Suppressor macrophage treated with lipopolysaccharide for 1 hour (primary cell): ENCODE measurements at regions not wholly inside any gene's neighbourhood (a gene's known extent, or its start where the extent isn't known, plus 50 kb on each side); places are given as distances from the start of the nearest gene placed in this dataset.

ENCODE experiments used
- DNase-seq, 3 donors: peaks; one replicate each; pipeline ENCODE4 v3.0.0-alpha.2; 2020 to 2022

DNA sequence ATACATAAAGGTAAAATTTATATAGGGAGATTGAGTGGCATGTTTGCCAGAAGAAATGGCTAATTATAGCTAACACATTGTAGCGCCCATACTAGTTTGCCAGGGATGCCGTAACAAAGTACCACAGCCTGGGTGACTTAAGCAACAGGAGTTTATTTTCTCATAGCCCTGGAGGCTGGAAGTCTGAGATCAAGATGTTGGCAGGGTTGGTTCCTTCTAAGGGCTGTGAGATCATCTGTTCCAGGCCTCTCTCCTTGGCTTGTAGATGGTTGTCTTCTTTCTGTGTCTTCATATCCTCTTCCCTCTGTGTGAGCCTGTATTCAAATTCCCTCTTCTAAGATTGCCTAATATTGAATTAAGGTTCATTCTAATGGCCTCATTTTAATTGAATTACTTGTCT, 417.5 kb upstream of the OPRM1 start:
- DNase-seq = no peak

DNA sequence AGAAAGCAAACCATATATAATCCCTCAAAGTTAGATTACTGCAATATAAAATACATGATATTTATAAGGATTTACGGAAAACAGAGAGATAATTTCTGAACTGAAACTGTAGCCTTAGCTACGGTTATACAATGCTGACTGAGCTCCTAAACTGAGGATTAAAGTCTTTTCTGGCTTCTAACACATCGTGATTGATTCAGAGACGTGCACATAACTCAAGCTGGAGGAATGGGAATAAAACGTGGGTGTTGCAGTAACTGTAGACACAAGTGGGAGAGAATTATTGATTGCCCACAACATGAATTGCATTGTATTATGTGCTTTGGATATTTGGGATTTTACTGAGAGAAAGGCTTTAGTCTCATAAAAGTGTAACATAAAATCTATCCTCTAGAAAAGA, 418.0 kb upstream of the OPRM1 start:
- no peak for DNase-seq

DNA sequence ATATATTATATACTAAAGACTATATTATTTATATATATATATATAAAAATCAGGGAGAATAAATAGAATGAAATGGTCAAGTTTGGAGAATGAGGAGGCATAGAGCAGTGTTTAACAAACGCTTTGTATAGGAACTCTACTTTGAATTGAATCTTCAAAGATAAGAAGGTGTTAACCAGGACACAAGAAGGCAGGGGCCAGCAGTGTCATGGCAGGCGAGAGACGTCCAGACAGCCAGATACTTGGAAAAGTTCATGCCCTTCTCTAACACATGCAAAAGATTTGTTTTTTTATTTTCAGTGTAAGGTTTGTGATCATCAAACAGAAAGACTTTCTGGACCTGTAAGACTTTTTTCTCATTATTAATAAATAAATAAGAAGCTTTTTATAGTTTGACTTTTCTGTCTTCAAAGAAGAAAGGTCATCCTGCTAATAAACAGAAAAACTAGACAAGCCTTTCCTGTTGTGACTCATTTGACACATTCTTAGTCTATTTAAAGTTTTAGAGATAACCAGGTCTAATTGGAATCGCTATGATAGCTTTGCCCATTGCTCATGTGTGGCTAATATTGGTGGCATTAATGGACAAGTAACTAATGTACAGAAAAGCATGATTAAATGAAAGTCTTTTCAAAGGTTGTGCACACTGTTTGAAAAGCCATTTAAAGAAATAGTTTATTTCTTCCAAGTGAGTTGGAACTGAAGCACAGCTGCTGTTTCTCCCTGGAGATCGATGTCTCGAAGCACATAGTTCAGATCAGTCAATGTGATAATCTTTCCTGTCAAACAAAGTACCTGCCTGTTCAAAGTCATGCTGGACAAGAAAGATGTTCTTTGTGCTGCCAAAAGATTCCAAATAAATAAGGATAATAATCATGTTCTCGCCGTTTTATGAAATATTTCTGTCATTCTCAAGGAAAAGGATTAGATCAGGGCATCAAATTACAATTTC, 420.4 kb upstream of the OPRM1 start:
- DNase-seq = no peak

DNA sequence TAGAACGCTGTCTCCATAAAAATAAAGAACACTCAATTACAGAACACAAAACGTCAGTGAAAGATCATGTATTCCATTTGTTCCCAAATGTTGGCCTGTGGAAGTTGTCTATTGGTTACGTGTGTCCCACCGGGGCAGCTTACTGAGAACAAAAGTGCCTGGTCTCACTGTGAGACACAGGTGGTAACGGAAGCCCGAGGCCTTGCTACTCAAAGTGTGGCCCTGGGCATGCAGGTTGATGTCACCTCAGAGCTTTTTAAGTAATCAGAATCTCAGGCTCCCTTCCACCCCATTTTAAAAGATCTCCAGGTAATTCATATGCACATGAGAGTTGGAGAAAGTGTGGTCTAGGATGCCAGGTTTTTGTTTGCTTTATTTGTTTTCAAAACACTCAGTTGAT, 422.5 kb upstream of the OPRM1 start:
- DNase-seq = no peak

DNA sequence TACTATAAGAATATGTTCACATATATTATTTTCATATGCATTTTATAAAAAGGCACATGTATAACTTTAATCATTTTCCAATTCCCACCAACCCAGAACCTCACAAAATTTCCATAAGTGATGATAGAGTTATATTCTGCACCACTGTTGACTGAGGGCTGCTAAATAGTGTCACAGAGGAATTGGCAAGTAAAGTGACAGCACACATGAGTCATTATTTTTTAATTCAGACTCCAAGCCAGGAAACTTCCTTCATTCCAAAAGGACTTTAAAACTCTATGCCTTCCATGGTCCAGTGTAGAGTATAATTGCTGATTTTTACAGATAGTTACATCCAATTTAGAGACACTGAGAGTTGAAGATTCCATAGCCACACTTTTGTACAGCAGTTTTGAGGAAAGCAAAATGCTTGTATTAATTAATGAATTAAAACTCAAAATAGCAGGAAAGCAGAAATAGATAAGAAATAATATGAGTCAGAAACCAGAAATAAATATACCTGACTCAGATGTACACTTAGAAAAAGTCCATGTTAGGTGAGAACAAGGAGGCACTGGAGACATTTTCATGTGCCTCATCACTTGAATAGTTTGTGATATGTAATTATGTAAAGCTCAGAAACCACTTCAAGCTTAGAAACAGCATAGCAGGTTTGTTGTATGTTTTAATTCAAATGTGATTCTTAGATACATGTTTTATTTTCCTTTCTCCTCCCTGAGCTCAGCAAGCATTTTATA, 425.2 kb upstream of the OPRM1 start:
- DNase-seq = no peak

DNA sequence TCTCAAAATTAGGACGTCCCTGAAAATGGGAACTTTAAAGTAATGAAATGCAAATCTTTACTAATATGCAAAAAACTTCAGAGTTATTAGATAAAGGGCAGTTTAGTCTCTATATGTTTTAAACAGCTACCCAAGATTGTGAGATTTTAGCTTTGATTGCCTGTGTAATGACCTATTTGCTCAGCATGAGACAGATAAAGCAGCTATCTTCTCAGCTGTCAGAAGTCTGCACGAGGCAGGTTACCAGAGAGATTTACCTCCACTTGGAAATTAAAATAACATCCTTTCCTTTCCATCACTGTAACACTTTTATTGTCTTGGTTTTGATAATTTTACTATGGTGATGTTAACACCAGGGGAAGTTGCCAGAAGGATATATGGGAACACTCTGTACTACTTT, 436.6 kb upstream of the OPRM1 start:
- DNase-seq = no peak

DNA sequence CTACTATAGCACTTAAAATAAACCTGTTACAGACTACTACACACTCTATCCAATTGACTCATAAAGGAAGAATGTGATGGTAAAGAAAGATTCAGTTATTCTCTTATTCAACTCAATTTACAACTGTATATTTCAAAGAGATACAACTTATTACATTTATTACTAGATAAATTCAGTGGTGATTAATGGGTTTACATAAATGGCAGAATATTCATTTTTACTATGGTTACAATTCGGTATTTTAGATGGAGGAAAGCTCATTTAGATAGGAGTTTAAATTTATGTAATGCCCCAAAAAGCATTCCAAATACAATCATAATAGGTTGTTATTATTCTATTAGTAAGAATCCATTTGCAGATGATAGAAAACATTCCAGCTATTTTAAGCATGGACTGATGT, 439.1 kb upstream of the OPRM1 start:
- no peak for DNase-seq

DNA sequence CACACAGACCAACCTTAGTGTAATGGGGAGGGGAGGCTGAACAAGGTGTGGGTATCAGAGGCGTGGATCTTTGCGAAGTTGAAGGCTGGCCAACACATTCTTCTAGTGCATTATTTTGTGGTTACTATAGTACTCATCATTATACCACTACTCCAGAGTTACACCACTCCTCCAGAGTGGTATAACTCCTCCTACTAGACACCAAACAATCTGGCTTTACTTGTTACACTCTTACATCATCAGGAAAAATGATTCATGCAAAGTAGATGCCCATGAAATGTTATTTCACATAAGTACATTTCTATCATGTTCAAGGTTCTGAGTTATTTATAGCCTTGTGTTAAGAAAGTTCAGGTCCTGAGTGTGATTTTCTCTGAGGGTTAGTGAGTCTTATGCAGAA, 443.1 kb upstream of the OPRM1 start:
- no peak for DNase-seq

DNA sequence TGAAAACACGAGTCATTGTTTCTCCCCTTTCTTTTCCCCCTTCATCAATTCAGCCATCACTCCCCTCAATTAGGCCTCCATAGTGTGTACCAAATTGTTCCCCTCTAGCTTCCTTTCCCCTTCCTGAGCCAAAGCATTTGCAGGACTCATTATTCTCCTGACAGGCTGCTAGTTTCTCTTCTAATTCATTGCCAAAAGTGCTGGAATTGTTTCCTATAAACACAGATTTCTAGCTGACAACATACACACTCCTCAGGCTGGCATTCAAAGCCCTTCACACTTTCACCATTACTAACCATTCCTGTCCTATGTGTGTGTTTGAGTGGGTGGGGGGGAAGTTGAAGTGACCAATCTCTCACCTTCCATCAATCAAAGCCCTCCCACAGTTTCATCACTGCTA, 444.2 kb upstream of the OPRM1 start:
- no peak for DNase-seq

DNA sequence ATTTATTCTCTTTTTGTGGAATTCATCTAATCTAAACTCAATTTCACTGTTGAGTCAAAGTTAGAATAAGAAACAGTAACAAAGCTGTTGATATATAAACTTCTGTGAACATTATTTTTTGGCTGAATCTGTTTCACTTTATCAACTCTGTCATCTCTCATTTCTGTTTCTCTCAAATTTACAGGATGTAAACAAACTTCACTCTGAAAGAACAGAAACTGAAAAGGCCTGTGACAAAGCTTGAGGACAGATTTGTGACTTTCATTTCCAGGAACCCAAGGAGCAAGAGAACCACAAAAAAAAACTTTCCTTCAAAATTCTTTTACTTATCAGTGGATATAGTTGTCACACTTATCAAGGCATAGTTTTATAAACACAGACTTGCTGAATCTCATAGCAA, 447.9 kb upstream of the OPRM1 start:
- no peak for DNase-seq

DNA sequence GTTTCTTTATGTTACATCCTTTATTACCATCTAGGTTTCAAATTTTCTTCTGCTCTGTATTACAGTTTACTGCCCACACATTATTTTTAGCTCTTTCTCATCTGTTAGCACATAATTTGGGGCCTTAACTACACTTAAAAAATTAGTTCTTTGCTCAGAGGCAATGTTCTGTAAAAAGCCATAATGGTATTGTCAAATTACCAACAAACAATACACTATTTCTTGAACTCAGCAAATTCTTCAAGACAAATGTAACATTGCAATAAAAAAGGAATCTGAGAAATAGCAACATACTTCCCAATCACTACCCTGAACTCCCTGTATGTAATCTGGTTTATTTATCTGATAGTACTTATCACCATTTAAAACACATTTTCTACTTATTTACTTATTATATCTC, 448.6 kb upstream of the OPRM1 start:
- no peak for DNase-seq

DNA sequence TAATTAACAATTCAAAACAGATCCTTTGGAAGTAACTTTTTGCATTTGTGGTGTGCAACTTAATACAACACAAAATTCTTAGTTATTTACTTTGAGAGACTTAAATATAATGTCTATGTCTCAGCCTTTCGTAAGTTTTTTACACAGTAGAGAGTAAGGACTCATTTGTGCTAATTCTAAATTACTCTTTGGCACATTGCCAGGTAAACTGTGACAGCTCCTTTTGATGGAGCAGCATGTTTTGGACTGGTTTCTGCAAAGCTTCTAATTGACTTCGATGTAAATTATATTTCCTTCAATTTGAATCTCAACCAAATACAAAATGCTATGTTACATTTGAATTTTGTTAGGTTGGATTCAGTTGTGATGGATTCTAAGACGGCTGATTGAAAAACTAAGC, 450.7 kb upstream of the OPRM1 start:
- DNase-seq = no peak

DNA sequence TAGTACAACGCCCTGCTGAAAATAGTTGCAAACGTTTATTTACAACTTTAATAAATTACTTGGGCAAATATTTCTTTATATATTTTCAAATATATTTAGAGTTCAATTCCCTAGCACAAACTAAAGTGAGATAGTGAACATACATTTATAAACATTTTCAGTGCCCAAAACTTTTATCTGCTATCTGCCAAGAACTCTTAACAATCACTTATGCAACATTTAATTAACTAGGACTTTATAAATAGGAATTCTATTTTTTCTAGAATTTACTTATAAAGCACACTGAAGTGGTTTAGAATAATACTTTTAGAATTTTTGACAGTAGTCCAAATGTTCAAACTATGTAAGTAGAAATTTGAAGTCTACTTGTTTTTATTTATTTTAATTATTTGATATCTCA, 452.6 kb upstream of the RGS17 start:
- no peak for DNase-seq

DNA sequence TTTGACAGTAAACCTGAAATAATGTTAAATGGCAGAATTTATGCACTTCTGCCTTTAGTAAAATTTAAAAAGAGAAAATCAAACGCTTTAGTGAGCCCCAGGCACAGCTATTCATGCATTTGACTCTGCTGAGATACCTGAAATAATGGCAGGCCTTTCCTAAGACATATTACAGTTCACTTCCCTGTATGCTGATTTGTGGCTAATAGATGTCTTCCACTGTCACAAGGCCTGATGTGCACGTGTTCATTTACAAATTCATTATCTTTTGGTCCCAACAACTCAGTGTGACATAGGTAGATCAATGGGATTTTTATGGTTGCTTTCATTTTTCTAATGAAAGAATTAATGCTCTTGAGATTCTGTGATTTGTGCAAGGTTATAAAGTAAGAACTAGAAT, 449.7 kb upstream of the RGS17 start:
- DNase-seq = no peak

DNA sequence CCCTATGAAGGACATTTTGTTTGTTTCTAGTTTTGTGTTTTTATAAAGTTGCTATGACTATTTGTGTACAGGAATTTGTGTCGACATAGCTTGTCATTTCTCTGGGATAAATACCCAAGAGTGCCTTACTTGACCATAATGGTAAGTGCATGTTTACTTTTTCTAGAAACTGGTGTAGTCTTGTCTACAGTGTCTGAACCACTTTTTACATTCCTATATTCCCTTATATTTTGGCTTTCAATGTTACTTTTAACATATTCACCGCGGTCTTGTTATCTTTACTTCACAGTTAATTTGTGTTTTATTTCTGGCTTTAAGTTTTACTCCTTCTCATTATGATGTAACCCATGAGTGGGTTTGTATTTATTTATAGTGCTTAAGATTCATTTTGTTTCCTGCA, 444.4 kb upstream of the RGS17 start:
- no peak for DNase-seq

DNA sequence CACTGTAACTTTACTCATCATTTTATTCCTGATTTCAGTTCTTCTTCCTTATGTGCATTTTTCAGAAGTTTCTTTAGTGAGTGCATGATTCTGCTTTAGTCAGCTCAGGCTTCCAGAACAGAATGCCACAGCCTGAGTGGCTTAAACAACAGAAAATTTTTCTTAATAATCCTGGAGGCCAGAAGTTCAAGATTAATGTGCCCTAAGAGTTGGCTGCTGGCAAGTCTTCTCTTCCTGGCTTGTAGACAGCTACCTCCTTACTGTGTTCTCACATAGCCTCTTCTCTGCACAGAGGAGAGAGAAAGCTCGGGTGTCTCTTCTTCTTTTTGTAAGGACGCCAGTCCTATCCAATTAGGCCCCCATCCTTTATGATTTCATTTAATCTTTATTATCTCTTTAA, 443.1 kb upstream of the RGS17 start:
- DNase-seq = no peak

DNA sequence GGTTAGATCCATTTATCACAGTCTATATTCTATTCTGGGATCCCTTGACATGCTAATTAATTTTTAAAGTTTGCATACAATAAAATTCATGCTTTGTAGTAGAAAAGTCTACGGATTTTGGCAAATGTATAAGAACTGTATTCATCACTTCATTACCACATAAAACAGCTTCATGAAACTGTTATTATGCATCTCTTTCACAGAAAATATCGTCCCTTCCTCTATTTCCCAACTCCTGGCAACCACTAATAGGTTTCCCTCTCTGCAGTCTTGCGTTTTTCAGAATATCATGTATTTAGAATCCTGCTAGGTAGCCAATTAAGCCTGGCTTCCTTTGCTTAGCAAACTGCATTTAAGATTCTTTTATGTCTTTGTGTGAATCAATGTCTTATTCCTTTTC, 441.3 kb upstream of the RGS17 start:
- no peak for DNase-seq

DNA sequence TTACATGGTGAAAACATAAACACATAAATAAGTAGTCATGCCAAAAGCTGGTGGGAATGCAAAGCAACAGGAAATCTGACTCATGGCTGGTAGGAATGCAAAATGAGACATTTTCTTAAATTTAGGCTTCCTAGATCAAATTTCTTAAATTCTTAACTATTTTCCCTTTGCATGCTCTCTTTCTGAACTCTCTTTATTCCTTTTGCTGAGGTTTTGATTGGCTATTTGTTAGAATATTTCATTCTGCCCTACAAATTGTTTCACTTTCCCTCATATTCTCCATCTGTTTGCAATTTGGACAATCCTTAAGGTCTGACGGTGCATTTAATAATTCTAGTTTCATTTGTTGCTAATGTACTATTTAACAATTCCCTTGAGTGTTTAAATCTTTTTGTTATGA, 437.5 kb upstream of the RGS17 start:
- no peak for DNase-seq

DNA sequence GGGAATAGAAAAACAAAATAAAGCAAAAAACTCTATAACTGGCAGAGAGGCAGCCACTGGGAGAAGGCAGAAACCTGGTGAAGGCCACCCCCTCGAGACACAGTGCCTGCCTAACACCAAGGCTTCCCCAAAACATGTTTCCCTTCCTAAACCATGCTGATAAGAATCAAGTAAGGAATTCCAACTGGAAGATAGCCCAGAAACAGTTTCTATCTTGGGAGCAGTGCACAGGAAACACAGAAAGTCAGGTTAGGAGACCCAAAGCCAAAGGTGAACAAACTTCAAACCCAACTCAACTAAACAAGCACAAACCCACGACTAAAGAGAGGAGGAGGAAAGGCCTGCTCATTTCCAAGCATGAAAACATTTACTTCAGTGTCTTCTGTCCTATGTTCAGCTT, 433.7 kb upstream of the RGS17 start:
- no peak for DNase-seq

DNA sequence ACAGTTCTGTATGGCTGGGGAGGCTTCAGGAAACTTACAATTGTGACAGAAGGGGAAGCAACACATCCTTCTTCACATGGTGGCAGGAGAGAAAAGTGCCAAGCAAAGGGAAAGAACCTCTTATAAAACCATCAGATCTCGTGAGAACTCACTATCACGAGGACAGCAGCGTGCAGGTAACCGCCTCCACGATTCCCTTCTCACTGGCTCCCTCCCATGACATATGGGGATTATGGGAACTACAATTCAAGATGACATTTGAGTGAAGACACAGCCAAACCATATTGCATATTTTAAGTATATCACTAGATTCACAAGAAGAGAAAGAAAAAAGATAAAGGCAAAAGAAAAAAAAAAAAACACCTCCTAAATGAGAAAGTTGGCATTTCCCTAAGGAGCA, 431.9 kb upstream of the RGS17 start:
- DNase-seq = no peak

DNA sequence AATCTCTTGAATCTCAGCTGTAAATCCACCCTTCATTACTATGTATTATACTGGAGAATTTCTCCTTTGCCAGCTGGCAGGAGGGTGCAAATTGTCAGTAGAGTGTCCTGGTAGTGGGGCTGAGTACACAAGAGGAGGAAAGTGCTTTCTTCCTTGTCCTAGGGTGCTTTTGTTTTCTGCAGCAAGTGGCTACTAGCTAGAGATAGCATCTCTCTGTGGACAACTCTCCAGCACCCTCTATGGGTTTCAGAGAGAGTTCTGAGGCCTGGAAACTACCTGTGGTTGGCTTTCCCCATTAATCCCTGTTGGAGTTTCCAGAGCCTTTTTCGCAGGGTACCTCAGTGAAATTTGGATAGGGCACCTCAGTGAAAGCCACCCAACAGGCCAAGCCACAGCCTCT, 422.5 kb upstream of the RGS17 start:
- no peak for DNase-seq

DNA sequence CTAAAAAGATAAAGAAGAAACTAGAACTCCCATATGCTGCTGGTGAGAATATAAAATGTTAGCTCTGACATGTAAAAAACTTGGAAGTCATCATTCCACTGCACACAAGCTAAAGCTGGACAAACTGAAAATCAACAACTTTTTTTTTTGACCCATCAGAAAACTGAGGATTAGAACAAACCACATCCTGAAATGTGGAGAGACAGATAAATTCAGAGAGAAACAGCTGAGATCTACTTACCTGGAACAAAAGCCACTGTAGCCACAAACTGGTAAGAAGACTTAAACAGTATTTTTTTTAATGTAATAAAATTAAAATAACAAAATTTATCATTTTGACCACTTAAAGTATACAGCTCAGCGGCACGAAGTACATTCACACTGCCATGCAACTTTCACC, 408.5 kb upstream of the RGS17 start:
- DNase-seq = no peak

DNA sequence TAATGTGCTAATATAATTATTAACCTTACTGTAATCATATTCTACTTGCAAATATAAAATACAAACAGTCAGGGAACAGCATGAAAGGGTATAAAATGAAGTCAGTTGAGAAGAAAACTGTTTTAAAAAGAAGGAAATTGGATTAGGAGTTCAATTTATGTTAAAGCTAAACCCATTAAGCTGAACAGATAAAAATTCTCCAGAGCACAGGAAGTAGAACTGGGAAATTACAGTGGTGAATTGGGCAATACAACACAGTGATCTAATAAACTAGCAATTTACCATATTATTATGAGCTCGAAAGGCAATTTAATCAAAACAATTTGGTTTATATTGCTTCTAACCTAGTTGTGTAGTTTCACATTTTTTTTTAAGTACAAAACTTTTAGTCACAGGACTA, 407.4 kb upstream of the RGS17 start:
- DNase-seq = no peak

DNA sequence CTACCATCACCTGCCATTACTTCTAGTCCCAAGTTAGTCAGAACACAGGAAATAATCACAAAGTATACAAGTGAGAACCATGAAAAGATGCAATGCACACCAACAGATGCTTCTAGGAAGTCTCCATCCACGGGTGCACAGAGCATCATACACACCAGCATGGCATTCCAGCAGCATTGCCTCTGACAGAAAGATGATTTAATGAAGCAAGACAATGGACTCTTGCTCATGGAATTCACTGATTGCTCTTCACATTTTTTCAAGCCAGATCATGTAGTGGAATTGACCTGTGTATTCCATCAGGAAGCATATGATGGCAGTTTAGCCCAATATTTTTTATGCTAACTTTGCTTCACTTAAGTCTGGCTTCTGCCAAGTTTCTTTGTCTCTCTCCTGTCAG, 406.3 kb upstream of the RGS17 start:
- no peak for DNase-seq

DNA sequence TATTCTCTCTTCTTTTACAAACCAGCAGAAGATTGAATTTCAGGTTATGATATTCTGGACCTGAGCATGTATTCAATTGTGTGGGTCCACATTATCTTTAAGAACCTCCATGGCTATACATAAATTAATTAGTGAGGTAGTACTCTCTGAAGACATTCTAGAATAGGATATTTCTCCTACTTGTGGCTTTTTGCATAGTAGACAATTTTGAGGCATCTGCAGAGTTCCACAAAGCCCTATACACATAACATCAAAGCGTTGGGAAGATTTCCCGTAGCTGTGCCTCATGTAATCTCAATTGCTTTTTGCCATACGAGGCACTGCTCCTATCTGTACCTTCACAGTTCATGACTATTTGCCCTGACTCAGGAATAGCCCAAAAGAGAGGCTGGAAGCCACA, 395.4 kb upstream of the RGS17 start:
- no peak for DNase-seq
